Spleen (tissue), 11 donors: ENCODE measurements at regions not wholly inside any gene's neighbourhood (a gene's known extent, or its start where the extent isn't known, plus 50 kb on each side); places are given as distances from the start of the nearest gene placed in this dataset.

ENCODE experiments used
- DNase-seq: peaks from one replicate; pipeline ENCODE4 v3.0.0-alpha.2; 2020
- H3K27ac ChIP-seq, 8 donors: fragments of 200-600 bp; sonication (generic) in 7 of 8; 1 replicate in 4 of 8; 2 replicates in 4 of 8; pipeline versions ENCODE4 v1.5.0 to v1.8.0; 2016 to 2021; ENCODE audit warnings: inconsistent platforms in 4 of 8, mild to moderate bottlenecking in 4 of 8, moderate library complexity in 1 of 8
- H3K27me3 ChIP-seq, 7 donors: fragments of 200-600 bp; sonication (generic) in 6 of 7; replicated peaks in 1 of 7; 1 replicate in 4 of 7; 2 replicates in 3 of 7; pipeline versions ENCODE4 v1.5.0 to v1.8.0; 2016 to 2021; ENCODE audit warnings: inconsistent platforms in 3 of 7, mild to moderate bottlenecking in 1 of 7
- H3K36me3 ChIP-seq, 6 donors: fragments of 200-600 bp; sonication (generic) in 5 of 6; 1 replicate in 4 of 6; 2 replicates in 2 of 6; pipeline versions ENCODE4 v1.5.0 to v1.8.0; 2016 to 2021; ENCODE audit warnings: inconsistent platforms in 2 of 6
- H3K4me1 ChIP-seq, 6 donors: fragments of 200-600 bp; sonication (generic) in 5 of 6; 1 replicate in 3 of 6; 2 replicates in 3 of 6; pipeline versions ENCODE4 v1.5.0 to v1.8.0; 2016 to 2021; ENCODE audit warnings: inconsistent platforms in 3 of 6
- H3K4me3 ChIP-seq, 8 donors: fragments of 200-600 bp; sonication (generic) in 7 of 8; 1 replicate in 4 of 8; 2 replicates in 4 of 8; pipeline versions ENCODE4 v1.5.0 to v1.8.0; 2016 to 2021; ENCODE audit warnings: inconsistent platforms in 4 of 8, mild to moderate bottlenecking in 4 of 8, moderate library complexity in 2 of 8
- H3K9me3 ChIP-seq, 8 donors: fragments of 200-600 bp; sonication (generic) in 7 of 8; 1 replicate in 4 of 8; 2 replicates in 4 of 8; pipeline versions ENCODE4 v1.5.0 to v1.8.0; 2016 to 2021; ENCODE audit warnings: inconsistent platforms in 4 of 8
- POLR2A ChIP-seq, 3 donors: fragments of 450-650 bp; IDR thresholded peaks; one replicate each; pipeline ENCODE4 v1.5.1; 2017; ENCODE audit warnings: antibody characterized with exemption in 3 of 3, mild to moderate bottlenecking in 1 of 3
- POLR2AphosphoS5 ChIP-seq, 3 donors: sonication (generic); formaldehyde crosslinking; IDR thresholded peaks; one replicate each; pipeline ENCODE4 v1.5.1; 2017; ENCODE audit warnings: antibody characterized with exemption in 3 of 3
- WGBS, 5 donors: extraction: QIAGEN DNeasy Blood & Tissue Kit in 3 of 5; methylation state at CpG; one replicate each; pipeline versions ENCODE4 v1.1.5 to v1.1.7; 2013 to 2018; 5-methylcytosine and 5-hydroxymethylcytosine counted together
- intact Hi-C: fragments of 100-400 bp; cut with DNase I; formaldehyde crosslinking; loops from one replicate; pipeline ENCODE4 v1.15.0; 2023; ENCODE audit warnings: low total_unique reads
- TF ChIP-seq, protein P1 (sequence below), 11 experiments: fragments of 200-600 bp in 7 of 11; fragments of 450-650 bp in 4 of 11; sonication (generic) in 4 of 11; IDR thresholded peaks in 8 of 11; conservative IDR thresholded peaks in 3 of 11; 1 replicate in 7 of 11; 2 replicates in 4 of 11; pipeline versions ENCODE4 v1.4.0 to v1.8.0; 2016 to 2021; ENCODE audit warnings: antibody characterized with exemption in 11 of 11, inconsistent platforms in 4 of 11, mild to moderate bottlenecking in 1 of 11
- donor health status: healthy with polysubstance abuse.
- donor health status: DM: no; HTN: no; CAD: no; lungs with moderate emphysema.
- donor health status: DM: no; HTN: no; CAD: no.
- donor health status: Bipolar disorder and iron deficiency.
- donor health status: healthy.
- donor health status: DM: no; HTN: no; CAD: no.
- donor health status: DM: yes; HTN: yes; CAD: no.

- H3K4me3 ChIP-seq = no peak overlapping the region
- H3K27ac ChIP-seq = no peak overlapping the region
- no peak for DNase-seq
- no peaks in the 10 kb centered on the region for H3K9me3 ChIP-seq
- TF ChIP-seq, protein P1, sequence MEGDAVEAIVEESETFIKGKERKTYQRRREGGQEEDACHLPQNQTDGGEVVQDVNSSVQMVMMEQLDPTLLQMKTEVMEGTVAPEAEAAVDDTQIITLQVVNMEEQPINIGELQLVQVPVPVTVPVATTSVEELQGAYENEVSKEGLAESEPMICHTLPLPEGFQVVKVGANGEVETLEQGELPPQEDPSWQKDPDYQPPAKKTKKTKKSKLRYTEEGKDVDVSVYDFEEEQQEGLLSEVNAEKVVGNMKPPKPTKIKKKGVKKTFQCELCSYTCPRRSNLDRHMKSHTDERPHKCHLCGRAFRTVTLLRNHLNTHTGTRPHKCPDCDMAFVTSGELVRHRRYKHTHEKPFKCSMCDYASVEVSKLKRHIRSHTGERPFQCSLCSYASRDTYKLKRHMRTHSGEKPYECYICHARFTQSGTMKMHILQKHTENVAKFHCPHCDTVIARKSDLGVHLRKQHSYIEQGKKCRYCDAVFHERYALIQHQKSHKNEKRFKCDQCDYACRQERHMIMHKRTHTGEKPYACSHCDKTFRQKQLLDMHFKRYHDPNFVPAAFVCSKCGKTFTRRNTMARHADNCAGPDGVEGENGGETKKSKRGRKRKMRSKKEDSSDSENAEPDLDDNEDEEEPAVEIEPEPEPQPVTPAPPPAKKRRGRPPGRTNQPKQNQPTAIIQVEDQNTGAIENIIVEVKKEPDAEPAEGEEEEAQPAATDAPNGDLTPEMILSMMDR (IDR thresholded peaks at IDR 0.05 in 8 of 11, conservative IDR thresholded peaks at IDR 0.05 in 3 of 11) = no peak
- TF ChIP-seq POLR2AphosphoS5 (IDR thresholded peaks at IDR 0.05) = no peak
- no peak for TF ChIP-seq POLR2A (IDR thresholded peaks at IDR 0.05)
- intact Hi-C loops = no loop called here
- no peaks in the 10 kb centered on the region for H3K27me3 ChIP-seq
- no peaks in the 10 kb centered on the region for H3K36me3 ChIP-seq
- H3K4me1 ChIP-seq = no peaks in the 10 kb centered on the region
- 88 to 94% (median 89%) methylated on average over 5 of the region's 5 CpGs for WGBS, 5 donors
Measured at GRCh38 chr6:72476051-72476450, 145.8 kb upstream of the KCNQ5 start.

- no peak overlapping the region for H3K27ac ChIP-seq
- no peak for DNase-seq
- no peak overlapping the region for H3K4me3 ChIP-seq
- no peaks in the 10 kb centered on the region for H3K36me3 ChIP-seq
- intact Hi-C loops = no loop called here
- no peak for TF ChIP-seq POLR2A (IDR thresholded peaks at IDR 0.05)
- TF ChIP-seq POLR2AphosphoS5 (IDR thresholded peaks at IDR 0.05) = no peak
- TF ChIP-seq, protein P1 (IDR thresholded peaks at IDR 0.05 in 8 of 11, conservative IDR thresholded peaks at IDR 0.05 in 3 of 11) = no peak
- H3K27me3 ChIP-seq = no peaks in the 10 kb centered on the region
- 74 to 87% (median 83%) methylated on average over 6 of the region's 6 CpGs for WGBS, 5 donors
- H3K9me3 ChIP-seq = no peaks in the 10 kb centered on the region
- H3K4me1 ChIP-seq = no peaks in the 10 kb centered on the region
Measured at GRCh38 chr6:72476646-72477045, 145.2 kb upstream of the KCNQ5 start.

- no peak for DNase-seq
- Histone ChIP-seq H3K4me3 (no peak overlapping the region), H3K9me3 (peaks cover 0 to 2% (median 0%) of the 10 kb centered on the region in 8 donors), H3K27ac (no peak overlapping the region), H3K27me3 (no peaks in the 10 kb centered on the region), H3K4me1 (no peaks in the 10 kb centered on the region), H3K36me3 (no peaks in the 10 kb centered on the region)
- intact Hi-C loops = no loop called here
- no peak for TF ChIP-seq POLR2AphosphoS5 (IDR thresholded peaks at IDR 0.05)
- TF ChIP-seq POLR2A (IDR thresholded peaks at IDR 0.05) = no peak
- TF ChIP-seq, protein P1 (IDR thresholded peaks at IDR 0.05 in 8 of 11, conservative IDR thresholded peaks at IDR 0.05 in 3 of 11) = no peak
- WGBS, 5 donors = 66 to 85% (median 78%) methylated on average over 2 of the region's 2 CpGs
Measured at GRCh38 chr6:72495441-72495840, 126.4 kb upstream of the KCNQ5 start.

DNA sequence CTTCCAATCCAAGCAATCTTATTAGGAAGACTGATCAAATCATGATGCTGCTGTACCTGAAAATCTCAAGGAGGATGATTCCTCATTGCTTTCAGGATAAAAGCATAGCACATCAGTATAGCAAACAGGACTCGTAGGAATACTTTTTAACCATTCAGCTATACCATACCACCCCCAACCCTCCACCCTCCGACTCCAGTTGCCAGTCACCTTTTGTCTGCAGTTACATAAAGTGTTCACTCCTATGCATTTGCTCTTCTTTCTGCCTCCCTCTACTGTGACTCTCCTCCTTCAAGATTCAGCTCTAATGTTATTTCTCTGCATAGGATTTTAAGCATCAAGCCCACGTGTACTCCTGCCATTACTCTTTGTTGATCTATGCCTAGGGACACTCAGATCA lies 124.7 kb upstream of the KCNQ5 start:
- intact Hi-C loops = no loop called here
- 58 to 70% (median 64%) methylated on average over 3 of the region's 3 CpGs for WGBS, 5 donors
- Histone ChIP-seq H3K4me1 (no peaks in the 10 kb centered on the region), H3K9me3 (peaks cover 0 to 2% (median 0%) of the 10 kb centered on the region in 8 donors), H3K4me3 (no peak overlapping the region), H3K27ac (no peak overlapping the region), H3K27me3 (no peaks in the 10 kb centered on the region), H3K36me3 (no peaks in the 10 kb centered on the region)
- TF ChIP-seq POLR2AphosphoS5 (IDR thresholded peaks at IDR 0.05) (no peak), POLR2A (IDR thresholded peaks at IDR 0.05) (no peak)
- TF ChIP-seq, protein P1 (IDR thresholded peaks at IDR 0.05 in 8 of 11, conservative IDR thresholded peaks at IDR 0.05 in 3 of 11) = no peak
- no peak for DNase-seq
